CD4-positive, alpha-beta T cell treated with Interleukin-17A for 1 hour (primary cell): ENCODE measurements at regions not wholly inside any gene's neighbourhood (a gene's known extent, or its start where the extent isn't known, plus 50 kb on each side); places are given as distances from the start of the nearest gene placed in this dataset.
"Not testable (repeated sequence)": the region's sequence is repeated elsewhere in the genome, so short reads cannot be mapped to it uniquely, and the experiment has no call there.

Source experiments
- DNase-seq: peaks from one replicate; pipeline ENCODE4 v3.0.0-alpha.2; 2020

DNA sequence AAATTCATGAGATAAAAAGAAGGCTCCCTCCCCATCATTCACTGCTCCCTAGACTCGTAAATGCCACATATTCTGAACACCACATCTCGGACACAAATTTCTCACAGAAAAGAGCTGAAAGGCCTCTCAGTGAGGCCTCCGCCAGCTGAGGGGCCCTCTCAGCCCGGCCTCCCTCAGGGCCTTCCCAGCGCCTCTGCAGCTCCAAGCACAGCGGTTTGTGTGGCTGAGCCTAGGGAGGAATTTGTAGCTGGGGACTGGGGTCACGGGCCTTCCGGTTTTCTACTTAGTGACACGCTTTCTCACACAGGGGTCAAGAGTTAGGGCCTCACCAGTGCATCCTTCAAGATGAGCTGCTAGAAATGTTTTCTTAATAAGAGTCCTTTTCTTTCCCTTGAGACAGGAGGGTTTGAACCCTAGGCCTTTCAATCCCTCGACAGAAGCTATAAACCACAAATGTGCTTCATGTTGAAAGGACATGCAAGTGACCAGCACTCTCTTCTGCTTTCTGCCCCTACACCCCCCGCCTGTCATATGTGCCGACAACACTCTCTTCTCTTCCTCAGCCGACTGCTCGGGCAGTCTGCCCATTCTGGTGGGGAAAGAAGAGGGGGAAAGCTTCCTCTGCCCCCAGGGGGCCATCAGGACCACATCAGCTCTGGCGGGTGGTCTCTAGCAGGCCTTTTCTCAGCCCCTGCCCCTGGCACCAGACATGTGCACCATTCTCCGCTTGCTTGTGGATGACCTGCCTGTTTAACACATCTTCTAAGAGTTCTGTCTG is 104.9 kb downstream of the CHIC2 start:
- no peak for DNase-seq

- DNase-seq: no peak
Measured at GRCh38 chr4:53956454-53956853, 108.0 kb downstream of the CHIC2 start.

GRCh38 chr4:53956053-53956452 is 108.4 kb downstream of the CHIC2 start:
- DNase-seq: no peak

DNA sequence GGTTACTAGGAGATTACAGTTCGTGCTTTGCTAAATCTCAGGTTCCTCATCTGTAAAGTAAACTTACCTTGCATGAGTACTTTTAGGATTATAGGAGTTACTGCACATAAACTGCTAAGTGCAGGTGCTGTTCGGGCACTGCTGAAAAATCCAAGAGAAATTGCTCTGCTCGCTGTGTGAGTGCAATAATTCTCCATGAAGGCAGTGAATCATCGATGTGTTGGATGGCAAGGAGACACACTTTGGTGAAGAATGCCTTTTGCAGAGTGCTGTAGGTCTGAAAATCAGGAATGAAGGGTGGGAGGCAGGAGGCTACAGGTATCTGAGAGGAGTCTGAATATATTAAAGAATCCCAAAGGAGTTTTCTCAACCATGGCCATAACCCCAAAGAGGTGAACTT is 113.0 kb downstream of the CHIC2 start:
- no peak for DNase-seq

DNA sequence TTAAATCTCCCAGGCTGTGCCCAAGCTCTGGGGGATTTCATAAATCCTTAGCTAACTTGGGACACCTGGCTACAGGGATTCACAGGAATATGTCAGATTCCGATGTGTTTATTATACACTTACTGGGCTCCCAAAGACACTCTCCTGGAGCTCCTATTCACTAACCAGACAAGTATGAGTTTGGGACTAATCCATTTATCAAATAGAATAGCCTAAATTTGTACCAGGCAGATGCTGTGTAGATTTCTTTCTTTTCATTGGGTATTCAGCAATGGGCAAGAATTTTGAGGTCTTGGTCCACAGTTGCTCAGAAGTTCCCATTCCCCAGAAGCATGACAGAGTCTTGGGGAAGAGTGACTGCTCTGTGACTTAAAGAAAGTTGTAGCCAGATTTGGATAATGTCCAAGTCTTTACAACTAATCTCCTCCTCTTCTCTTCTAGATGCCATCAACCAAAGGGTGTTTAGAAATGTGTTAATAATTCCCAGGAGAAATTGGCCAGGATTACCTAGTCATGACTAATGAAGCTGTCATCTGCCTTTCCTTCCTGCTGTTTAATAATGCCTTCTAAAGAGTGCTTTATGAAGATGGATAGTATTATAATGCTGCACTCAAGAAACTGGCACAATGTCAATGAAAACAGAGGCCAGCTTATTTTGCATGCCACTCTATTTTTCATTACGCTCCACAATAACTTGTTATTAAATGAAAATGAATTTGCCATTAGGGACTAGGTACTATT is 120.9 kb downstream of the CHIC2 start:
- no peak for DNase-seq

- no peak for DNase-seq
Measured at GRCh38 chr4:53942712-53943111, 121.7 kb downstream of the CHIC2 start.

GRCh38 chr4:53941331-53941730 is 123.1 kb downstream of the CHIC2 start:
- DNase-seq: no peak

DNA sequence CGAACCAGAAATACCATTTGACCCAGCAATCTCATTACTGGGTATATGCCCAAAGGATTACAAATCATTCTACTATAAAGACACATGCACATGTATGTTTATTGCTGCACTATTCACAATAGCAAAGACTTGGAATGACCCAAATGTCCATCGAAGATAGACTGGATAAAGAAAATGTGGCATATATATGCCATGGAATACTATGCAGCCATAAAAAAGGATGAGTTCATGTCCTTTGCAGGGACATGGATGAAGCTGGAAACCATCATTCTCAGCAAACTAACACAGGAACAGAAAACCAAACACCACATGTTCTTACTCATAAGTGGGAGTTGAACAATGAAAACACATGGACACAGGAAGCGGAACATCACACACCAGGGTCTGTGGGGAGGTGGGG is 124.5 kb downstream of the CHIC2 start:
- not testable (repeated sequence) for DNase-seq

DNA sequence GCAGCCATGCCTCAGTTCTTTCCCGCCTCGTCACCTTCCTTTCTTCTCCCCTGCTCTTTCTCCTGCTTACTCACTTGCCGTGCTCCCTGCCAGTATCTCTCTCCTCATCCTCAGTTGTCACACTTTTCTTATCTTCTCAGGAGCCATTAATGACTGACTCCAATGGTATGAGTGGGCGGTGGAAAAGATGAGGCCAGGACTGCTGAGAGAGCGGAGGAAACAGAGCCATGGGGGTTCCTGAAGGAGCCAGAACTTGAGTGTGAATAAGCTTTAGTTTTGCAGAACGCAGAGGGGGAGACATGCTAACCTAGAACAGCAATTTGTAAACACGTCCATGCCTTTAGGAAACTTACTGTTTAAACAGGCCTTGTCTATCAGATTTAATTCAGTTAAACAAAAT is 126.5 kb downstream of the CHIC2 start:
- DNase-seq: no peak

GRCh38 chr4:53937327-53937726 is 127.1 kb downstream of the CHIC2 start:
- no peak for DNase-seq

- no peak for DNase-seq
Measured at GRCh38 chr4:53935780-53936179, 128.6 kb downstream of the CHIC2 start.

DNA sequence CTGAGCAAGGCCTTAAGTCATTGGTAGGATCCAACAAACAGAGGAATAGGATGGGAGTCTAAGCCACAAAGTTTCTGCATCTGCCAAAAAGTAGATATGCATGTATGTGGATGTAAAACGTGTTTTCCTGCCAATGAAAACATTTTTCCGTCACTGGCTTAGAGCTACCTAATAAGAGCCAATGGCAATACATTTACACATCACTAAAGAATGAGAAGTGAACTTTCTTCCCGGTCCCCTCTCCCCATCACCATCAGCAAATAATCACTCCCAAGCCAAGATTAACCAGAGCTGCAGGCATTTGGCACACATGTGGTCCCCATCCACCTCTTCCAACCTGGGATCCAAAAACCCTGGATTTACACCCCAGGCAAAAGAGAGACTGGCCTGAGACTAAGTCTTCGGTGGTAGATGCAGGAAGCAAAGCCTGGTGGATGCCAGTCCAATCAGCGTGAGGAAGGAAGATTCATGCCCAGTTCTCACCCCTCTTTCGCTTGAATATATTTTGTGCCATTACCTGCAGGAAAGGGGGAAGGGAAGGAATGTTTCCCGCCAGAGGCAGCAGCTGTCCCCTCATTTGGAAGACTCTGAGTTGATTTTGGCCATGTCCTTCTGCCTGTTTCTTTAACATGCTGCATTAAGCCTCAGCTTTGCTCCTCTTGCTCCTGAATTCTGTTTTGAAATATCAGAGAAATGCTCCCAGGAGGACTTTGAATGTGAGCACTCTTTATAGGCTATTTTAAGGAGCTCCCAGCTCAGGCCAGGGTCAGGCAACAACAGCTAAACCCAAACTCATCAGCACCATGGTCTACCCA is 131.4 kb downstream of the CHIC2 start:
- DNase-seq: no peak

DNA sequence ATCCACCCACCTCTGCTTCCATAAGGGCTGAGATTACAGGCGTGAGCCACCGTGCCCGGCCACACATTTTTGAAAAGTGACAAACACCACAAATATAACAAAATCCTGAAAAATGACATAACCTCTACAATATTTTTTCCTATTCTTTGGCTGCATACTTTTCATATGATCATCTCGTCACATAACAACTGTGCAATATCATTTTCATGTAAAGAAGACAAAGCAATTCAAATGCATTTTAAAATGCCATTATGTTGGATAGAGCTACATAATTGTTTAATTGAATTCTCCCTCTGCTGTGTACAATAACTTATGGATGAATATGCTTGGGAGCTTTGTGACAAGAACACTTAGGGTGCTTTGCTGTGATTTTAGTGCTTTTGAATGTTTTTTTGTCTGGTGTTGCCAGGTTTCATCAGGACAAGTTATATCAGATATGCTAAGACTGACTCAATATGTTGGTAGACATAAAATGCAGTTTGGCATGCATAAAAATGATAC is 132.9 kb downstream of the CHIC2 start:
- DNase-seq: no peak

DNA sequence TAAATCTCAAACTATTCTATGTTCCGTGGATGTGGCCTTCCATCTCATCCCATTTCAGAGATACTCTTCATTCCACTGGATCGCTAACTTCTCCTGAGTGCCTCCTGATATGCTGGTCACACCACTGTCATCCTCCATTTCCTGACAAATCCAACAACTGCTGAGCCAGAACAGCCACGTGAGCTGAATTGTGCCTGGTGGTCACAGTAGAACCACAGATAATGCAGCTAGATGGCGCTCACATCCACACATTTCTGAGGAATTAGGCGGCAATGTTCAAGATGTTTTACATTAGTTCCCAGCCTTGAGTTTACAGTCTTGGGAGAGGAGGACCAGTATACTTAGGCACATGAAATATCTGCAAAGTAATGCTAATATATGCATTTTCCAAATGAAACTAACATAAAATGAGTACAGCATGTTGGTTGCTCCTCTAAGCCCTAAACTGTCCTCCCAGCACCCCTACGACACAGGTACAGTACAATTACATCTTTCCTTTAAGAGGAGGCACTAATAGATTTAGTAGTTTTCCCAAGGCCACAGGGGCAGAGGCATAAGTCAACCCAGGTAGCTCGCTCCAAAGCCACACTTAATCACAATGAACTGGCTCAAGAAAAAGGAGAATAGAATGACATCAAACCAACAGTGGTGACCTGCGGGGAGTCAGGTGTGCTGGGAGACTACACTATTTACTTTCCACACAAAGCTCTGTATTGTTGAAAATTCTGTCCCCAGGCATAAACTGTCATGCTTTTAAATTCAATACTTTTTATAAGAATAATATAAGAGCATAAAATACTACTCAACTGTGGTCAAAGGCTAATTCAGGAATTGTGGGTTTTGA is 134.2 kb downstream of the CHIC2 start:
- peak; percentile 64 for DNase-seq

- no peak for DNase-seq
Measured at GRCh38 chr4:53929311-53929710, 135.1 kb downstream of the CHIC2 start.

DNA sequence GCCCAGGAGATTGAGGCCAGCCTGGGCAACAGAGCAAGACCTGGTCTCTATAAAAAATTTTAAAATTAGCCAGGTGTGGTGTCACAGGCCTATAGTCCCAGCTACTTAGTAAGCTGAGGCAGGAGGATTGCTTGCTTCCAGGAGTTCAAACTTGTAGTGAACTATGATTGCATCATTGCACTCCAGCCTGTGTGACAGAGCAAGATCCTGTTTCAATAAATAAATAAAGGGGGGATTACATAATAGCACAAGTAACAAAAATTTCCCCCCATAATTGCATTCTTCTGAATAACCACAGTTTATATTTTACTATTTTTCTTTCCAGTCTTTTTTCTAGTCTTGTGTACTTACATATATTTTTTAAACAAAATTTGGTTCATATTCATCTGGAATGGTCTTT is 135.6 kb downstream of the CHIC2 start:
- no peak for DNase-seq

- DNase-seq: no peak
Measured at GRCh38 chr4:53925050-53925605, 139.3 kb downstream of the CHIC2 start.

DNA sequence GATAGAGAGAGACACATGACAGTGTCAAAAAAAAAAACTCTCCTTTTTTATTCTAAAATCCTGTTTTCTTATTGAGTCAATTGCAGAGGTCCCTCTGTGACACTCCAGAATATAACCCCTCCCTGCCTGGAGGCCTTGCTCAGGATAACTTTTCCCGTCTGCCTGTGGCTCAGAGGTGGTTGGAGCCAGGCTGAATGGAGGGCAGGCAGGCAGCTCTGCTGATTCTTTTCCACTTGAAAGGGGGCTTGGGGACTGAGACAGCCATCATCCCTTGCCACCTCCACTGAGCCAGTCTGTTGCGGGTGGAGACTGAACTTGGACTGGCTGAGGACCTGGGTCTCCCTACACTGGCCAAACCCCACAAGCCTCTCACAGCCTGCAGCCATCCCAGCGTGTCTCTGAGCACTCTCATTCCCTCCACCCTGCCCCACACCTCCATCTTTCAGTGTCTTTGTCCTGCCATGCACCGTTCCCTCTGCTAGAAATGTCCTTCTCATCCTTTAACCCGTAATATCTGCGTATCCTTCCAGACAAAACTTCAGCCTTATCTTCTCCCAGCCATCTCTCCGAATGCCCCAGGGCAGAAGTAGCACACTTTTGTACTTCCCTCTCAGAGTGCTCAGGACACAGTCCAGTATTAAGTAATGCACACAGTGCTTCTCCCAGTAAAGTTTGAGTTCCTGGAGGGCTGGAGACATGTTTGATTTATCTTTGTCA is 139.9 kb downstream of the CHIC2 start:
- DNase-seq: no peak

DNA sequence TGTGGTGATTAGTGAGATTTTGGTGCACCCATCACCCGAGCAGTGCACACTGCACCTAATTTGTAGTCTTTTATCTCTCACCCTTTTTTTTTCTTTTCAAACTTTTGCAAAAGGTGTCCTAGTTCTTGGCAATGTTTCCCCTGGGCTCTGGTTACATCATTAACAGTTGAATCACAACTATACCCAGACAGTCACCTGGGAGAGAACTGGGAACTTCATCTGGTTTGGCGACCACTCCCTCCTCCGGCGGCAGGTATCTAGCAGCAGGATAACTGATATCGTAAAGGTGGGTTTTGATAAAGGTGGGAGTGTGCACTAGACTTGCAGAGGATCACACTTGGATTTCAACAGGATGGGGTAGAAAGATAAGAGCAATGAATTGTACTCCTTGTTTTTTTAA is 140.5 kb downstream of the CHIC2 start:
- DNase-seq: no peak

- no peak for DNase-seq
Measured at GRCh38 chr4:53921856-53922255, 142.5 kb downstream of the CHIC2 start.

DNA sequence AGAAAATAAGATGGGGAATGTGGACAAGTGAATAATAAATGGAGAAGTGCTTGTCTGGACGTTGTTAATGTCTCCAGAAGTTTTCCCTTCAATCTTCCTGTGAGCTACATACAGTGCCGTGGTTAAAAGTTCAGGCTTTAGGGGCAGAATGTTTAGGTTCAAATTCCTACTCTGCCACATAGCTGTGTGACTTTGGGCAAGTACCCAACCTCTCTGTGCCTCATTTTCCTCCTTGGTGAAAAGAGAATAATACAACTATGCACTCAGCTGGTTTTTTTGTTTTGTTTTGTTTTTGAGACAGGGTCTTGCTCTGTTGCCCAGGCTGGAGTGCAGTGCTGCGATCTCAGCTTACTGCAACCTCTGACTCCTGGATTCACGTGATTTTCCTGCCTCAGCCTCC is 143.5 kb downstream of the CHIC2 start:
- no peak for DNase-seq

GRCh38 chr4:53920116-53920515 is 144.3 kb downstream of the CHIC2 start:
- DNase-seq: no peak
